ENCODE measurements at regions not wholly inside any gene's neighbourhood (a gene's known extent, or its start where the extent isn't known, plus 50 kb on each side); places are given as distances from the start of the nearest gene placed in this dataset.

DNA sequence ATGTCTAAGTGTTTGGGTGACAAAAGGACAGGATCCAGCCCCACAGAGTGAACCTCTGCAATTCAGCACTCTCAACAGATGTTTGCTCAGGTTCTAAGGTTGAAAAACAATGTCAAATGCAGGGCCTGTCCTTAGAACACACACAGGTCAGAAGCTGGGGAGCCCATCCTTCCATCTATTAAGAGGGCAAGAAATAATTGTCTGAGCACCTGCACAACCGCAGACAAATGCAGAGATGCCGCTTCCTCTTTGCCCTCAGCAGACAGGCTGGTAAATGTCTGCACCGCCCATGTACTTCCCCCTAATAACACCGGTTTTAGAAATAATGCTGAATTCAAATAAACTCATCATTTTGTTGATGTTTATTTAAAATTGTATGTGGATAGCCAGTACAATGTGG, 414.5 kb upstream of the ADAMTS16 start:
- no peak for DNase-seq (ENCODE audit: low read depth)

DNA sequence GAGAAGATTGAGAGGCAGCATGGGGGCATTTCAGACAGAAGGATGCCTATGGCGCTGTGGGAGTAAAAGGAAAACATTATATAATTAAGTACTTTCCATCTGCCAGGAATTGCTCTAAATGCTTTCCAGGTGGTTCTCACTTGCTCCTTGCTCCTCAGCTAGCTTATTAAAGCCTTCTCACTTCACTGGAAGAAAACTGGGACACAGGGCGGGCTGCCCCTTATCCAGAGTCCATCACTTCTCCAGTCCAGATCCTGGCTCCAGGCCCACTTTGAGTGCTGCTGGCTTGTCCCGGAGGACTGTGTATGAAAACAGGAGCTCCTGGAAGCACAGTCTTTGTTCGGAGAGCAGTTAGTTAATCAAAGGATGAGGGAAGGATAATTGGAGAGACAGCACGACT, 409.9 kb upstream of the ADAMTS16 start:
- no peak for DNase-seq (ENCODE audit: low read depth)

DNA sequence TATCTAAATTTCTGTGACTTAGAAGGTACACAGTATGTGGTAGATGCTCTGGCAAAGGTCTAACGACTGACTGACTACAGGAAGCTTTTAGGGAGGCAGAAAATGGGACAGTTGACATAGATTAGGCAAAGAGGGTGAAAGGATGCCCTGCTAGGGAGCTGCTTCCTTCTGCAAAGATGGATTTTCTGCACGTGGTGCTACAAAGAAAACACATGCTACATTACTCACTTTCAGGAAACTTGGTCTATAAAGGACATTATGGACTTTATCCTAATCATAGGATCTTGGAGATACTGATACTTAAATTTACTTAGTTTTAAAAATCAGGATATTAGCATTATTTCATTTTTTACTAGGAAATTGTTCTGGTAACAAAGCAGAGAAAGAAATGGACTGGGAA, 405.8 kb upstream of the ADAMTS16 start:
- no peak for DNase-seq (ENCODE audit: low read depth)

DNA sequence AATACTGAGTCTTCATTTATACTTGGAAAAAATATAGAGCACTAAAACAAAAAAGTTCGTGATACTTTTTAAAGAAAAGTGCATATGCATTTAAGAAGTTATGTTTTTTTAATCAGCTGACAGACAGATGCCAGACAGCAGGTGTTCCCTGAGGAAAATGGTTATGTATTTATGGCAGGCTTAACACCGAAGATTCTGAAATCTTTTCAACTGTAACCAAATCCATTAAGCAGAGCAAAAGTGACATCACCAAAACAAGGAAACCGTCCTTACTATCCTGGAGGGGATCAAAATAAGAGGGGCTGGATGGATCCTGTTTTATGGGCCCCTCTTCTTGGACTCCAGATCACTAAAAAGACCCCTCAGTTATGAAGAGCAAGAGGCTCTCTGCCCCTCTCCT, 404.9 kb upstream of the ADAMTS16 start:
- DNase-seq (ENCODE audit: low read depth) = no peak

DNA sequence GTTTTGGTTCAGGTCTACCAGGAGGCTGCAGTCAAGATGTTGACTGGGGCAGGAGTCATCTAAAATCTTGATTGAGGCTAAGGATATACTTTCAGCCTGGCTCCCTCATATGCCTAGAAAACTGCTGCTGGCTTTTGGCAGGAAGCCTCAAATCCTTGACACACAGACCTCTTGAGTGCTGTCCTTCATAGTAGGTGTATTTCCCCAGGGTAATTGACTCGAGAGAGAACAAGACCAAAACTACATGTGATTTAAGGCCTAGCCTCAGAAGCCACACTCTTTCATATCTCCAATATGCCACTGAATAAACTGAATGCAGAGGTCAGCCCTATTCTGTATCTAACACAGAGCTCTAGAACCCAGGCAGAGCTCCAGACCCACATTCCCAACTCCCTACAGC, 402.3 kb upstream of the ADAMTS16 start:
- DNase-seq (ENCODE audit: low read depth) = no peak

DNA sequence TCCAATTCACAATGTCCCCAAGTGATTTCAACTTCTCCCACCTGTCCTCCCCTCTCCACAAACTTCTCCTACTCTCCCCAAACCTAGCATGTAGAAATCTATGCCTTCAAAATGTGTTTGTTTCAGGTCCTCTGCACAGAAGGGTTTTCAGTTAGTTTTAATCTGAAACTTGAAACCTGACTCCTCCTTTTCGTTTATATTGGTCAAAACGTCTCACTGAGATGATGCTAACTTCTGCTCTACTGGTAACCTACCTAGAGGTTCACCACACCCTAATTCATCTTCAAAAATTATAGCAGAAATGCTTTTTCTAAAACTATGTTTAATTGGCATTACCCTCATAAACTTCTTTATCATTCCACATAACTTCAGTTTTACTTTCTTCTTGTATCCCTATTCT, 401.8 kb upstream of the ADAMTS16 start:
- DNase-seq (ENCODE audit: low read depth) = no peak

DNA sequence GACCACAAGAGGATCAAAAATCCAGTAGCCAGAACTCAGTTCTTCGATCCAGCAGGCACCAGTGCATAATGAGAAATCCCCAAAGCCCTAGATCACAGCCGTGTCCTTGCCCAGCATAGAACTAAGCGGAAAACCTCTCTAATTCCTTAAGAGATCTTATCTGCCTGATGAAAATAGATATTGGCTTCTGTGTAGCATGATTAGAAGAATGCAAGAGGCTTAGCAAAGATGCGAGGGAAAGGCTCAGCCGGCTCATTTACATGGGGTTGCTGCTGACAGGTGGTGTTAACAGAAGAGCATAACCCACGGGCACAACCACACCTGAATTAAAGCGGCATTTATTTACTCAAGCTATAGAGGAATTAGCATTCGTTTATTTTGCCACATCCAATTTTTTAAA, 400.0 kb upstream of the ADAMTS16 start:
- DNase-seq (ENCODE audit: low read depth) = no peak

DNA sequence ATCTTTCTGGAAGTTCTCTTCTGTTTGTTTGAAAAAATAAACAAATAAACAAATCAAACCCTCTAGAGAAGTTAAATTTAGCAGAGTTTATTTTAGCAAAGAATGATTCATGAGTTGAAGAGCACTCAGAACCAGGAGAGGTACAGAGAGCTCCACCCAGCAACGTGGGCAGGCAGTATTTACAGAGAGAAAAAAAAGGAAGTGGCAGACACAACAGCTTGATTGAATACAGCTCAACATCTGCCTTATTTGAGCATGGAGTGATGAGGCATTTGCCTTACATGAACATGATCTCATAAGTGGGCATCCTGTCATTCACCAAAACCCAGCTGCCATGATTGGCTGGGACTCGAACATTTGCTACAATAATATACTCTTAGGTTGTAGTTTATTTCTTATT, 381.6 kb upstream of the ADAMTS16 start:
- no peak for DNase-seq (ENCODE audit: low read depth)

DNA sequence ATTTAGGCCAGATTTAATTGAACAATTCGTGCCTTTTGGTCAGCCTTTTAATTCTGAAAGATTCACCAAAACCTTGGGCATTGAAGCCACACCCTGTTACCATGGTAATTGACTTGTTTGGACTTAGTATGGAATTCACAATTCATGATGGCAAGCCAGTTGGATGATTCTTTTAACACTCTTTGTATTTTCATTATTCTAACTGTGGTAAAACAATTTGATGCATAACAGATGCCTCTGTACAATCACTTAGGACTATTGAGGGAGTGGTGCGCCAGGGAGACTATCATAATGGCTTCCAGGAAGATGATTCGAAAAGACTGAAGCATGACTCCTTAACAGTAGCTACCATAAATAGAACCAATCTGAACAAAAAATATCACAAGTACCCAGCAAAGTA, 381.1 kb upstream of the ADAMTS16 start:
- DNase-seq (ENCODE audit: low read depth) = no peak

DNA sequence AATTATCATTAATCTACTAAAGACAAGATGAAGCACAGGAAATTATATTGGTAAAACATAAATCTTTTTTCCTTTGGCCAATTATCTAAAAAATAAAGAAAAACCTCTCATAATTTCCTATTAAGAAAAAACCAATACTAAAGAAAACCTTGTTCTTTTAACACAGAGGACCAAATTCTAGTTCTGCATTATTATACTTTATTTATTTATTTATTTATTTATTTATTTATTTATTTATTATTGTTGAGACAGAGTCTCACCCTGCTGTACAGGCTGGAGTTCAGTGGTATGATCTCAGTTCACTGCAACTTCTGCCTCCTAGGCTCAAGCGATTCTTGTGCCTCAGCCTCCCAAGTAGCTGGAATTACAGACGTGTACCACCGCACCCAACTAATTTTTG, 377.8 kb upstream of the ADAMTS16 start:
- DNase-seq (ENCODE audit: low read depth) = no peak

DNA sequence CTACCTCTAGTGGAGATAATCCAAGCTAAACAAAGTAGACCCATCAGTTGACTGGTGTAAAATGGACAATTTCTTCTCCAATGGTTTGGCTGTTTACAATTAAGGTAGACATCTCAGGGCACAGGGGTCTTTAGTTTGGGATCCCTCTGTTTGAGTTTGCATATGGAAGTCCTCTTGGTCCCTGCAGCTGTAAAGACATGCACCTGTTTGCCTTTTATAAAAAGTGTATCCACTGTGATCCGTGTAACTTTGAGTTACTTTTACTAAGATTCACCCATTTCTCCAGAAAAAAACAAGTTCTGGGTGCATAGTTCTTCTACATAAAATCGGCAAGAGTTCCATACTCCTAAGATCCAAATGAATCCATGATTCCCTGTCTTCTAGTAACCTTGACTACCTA, 374.7 kb upstream of the ADAMTS16 start:
- DNase-seq (ENCODE audit: low read depth) = no peak

DNA sequence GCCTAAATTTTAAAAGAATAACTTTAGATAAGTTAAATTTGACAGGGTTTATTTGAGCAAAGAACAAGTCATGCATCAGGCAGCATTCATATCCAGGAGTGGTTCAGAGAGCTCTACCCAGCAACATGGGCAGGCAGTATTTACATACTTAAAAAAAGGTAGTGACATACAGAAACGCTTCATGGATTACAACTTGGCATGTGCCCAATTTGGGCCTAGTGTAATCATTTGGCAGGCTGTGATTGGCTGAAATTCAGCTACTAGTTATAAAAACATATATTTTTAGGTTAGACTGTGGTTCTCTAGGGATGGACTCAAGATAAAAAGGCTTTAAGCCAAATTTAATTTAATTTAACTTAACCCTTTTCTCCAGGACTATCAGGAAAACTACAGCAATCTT, 374.0 kb upstream of the ADAMTS16 start:
- no peak for DNase-seq (ENCODE audit: low read depth)

DNA sequence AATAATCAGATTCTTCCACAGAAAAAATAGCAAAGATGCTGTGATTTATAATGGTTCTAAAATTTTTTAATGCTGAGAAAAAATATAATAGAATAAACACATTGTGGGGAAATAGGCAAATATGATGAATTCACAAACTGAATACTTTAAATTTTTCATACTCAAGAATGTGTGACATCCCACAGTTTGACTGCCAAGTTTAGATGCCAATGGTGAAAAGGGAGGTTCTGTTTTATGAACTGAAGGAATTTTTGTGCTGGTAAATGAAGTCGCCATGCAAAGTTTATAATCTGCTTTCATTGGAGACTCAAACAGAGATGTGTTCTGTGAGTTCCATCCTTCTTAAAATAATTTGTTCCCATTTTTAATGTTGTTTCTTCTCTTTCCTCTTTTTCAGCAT, 367.5 kb upstream of the ADAMTS16 start:
- DNase-seq (ENCODE audit: low read depth) = no peak

DNA sequence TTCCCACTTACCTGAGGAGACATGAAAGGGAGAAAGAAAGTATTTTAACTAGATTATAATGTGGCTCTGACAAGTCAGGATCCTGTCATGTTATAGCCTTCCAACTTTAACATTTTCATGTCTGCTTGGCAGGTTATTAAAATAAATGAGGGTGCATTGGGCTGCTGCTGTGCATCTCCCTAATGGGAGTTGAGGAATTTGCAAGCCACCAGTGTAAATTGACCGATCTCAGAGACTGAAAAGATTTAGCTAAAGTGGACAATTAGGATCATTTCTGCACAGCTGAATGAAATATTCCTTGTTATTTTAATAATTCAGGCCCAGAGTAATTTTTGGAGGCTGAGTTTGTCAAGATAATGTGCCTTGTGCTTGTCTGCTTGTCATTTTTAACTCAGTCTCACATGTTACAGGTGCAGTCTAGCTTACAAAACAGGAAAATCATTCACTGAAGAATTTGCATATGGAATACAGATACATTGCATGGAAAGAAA, 366.3 kb upstream of the ADAMTS16 start:
- DNase-seq (ENCODE audit: low read depth) = no peak

DNA sequence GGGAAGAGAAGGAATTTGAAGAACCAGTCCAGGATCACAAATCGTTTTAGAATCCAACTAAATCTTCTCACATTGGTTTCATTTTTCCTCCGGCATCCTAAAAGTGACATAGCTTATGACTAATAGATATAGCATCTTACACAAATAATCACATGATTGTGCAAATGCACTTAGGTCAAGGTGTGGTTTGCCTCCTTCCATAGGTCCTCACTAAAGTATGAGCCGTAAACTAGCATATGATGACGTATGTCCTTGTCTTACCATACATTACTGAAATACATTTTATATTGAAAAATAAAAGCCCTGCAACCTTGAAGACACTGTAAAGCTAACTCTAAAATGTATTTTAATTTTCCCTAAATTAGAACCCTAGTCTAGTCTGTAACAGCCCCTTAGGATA, 362.7 kb upstream of the ADAMTS16 start:
- no peak for DNase-seq (ENCODE audit: low read depth)

DNA sequence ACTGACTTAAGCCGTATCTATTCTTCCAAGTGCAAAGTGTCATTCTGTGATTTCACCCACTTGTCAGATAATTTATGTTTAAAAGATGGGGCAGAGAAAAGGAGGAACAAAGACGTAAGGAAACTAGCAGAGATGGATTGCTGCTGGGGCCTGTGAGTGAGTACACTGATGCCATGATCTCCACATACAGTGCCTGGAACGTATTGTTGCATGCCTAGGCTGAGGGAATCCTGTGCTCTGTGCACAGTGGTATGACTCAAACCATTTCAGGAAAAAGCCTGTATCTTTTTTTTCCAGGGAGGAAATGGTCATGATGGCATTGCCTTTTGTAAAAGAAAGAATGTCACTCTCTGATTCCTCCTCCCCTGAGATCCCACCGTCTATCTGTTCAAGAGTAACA, 359.5 kb upstream of the ADAMTS16 start:
- DNase-seq (ENCODE audit: low read depth) = no peak

DNA sequence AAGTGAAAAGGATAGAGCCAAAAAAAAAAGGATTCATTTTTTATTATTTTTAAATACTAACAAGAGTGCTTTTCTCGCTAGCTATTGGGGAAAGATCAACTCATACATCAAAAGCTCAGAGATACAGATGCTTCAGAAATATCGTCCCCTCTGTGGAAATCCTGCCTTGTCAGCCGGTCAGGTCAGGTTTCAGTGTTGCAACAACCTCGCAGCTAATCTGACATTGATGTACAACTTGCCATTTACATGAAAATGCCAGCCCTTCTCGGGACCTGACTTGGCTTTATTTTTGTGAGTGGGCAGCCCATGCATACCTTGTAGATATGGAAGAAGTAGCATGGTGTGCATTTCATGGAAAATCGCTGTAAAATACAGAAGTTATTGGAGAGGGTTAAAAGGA, 358.8 kb upstream of the ADAMTS16 start:
- DNase-seq (ENCODE audit: low read depth) = no peak

DNA sequence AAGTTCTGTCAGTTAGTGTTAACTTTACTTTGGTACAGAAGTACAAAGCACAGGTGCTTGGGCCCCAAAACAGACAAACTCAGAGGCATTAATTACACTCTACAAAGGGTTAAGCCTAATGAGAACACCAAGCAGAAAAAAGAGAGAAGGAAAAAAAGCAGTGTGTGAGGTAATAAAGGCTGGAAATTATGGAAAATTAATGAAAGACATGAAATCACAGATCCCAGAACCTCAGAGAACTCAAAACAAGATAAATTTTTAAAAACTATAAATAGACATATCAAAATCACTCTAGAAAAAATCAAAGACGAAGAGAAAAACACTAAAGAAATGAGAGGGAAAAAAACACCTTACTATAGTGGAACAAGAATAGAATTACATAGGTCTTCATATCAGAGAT, 354.2 kb upstream of the ADAMTS16 start:
- no peak for DNase-seq (ENCODE audit: low read depth)

DNA sequence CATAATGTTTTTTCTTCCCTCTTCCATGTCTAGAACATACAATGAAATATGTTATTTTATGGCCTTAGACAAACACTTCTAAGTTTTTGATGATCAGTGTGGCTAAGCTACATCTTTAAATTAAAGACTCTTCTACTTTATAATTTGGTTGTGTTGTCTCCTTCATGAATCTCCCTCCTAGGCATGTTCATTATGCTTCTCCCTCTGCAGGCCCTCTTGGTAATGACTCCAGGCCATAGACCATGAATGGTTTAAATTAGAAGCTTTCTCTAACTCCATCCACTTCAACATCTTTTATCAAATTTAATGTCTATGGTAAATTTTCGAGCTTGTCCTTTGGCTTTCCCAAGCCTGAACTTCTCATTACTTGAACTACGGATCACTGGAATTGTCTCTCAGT, 342.7 kb upstream of the ADAMTS16 start:
- no peak for DNase-seq (ENCODE audit: low read depth)

DNA sequence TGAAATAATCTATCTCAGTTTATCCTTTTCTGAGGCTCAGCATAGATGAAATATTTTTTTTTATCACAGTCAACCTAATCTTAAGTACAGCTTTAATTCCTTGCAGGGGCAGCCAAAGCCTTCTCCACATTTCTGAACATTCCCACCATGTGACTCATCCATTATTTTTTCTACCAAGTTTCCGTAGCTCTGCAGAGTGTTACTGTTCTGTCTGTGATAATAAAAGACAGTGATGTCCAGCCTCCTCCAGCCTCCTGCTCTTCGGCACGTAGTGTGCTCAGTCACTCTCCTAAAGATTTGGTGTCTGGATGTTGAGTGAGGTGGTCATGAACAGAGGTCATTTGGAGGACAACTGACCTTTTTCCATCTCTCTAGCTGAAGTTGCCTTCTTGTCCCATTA, 338.1 kb upstream of the ADAMTS16 start:
- DNase-seq (ENCODE audit: low read depth) = no peak

DNA sequence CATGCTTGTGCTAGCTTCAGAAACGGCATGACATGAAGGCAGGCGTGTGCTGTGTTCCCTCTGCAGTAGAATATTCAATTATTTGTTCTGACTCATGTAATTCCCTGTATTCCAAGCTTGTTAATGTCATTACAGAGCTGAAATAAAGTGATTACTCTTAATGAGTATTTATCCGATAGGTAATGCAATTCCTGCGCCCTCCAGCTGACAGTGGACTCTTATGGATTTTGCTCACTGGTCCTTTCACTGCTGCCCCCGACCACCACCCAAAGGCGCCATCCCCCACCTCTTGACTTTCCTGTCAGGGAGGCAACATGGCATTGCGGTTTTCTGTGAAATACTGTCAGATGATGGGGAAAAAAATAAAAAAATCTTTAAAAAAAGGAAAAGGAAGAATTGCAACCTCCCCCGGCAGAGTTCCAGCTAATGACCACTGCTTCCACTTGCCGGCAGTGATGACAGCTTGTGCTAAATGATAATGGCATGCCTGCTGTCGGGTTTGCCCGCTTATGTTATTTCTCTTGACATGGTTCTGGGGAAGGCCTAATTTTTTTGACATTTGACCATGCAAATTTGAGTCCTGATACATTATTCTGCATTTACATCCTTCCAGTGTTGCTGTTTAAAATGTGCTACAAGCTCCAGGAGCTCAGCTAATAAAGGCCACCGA, 335.3 kb upstream of the ADAMTS16 start:
- DNase-seq (ENCODE audit: low read depth) = no peak

DNA sequence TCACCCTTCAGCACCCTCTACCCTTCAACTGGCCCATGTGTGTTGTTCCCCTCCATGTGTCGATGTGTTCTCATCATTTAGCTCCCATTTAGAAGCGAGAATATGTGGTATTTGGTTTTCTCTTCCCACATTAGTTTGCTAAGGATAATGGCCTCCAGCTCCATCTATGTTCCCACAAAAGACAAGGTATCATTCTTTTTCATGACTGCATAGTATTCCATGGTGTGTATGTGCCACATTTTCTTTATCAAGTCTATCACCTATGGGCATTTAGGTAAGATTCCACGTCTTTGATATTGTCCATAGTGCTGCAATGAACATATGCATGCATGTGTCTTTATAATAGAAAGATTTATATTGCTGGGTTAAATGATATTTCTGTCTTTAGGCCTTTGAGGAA, 325.1 kb upstream of the ADAMTS16 start:
- DNase-seq (ENCODE audit: low read depth) = no peak

DNA sequence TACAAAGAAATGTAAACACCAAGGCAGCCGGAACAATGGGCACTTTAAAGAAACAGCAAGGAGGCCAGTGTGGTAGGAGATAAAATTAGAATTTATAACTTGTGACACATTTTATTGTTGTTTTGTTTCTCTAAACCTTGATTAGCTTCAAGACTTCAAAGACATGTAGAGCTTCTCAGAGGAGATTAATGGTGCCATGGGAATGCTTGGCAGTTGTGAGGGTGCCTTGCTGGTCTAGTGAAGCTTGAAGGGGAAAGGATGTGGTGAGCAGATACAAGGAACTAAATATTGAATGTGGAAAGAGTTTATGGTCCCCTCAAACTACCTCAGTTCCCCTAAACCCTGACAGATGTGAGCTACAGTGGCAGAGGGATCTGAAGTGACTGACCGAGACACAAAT, 322.4 kb upstream of the ADAMTS16 start:
- DNase-seq (ENCODE audit: low read depth) = no peak

DNA sequence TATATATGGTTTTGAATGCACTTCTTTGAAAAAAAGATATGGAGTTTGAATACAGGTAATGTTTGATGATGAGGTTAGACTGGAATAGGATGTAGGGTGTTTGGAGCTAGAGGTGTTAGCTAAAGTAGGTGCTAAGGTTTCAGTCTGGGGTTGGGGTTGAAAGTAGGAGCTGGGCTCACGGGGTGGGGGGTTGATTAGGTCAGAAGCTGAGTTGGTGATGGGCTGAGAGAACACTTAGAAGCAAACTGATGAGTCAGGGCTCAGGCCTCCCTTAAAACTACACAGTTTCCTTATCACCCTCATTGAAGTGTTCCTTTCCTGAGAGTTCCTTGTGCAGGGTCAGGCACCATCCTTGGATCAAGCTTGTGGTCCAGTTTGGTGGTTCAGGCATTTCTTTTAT, 308.8 kb upstream of the ADAMTS16 start:
- no peak for DNase-seq (ENCODE audit: low read depth)

DNA sequence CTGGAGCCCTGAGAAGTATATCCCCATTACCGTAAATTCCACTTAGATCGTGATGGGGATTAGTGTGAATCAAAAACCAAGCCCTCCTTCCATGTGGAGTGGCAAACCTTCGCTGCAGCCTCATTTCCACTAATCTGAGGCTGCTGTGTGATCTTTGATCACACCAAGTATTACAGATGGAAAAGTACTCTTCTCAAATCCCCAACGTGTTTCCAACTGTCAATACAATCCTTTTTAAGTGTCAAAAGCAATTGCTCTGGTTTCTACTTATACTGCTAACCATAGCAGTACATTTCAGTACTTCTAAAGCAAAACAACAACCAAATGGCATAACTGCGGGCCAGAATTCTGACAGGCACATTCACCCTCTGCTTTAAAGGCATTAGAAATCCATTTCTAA, 307.7 kb upstream of the ADAMTS16 start:
- no peak for DNase-seq (ENCODE audit: low read depth)
